Hepatocyte (in vitro differentiated cells): ENCODE measurements at regions not wholly inside any gene's neighbourhood (a gene's known extent, or its start where the extent isn't known, plus 50 kb on each side); places are given as distances from the start of the nearest gene placed in this dataset.

ENCODE experiments used
- DNase-seq: peaks from one replicate; pipeline ENCODE4 v3.0.0-alpha.2; 2016; ENCODE audit warnings: low spot score
- H2AFZ ChIP-seq: fragments of 200-600 bp; sonication (generic); 2 replicates; pipeline ENCODE4 v1.6.0; 2016; ENCODE audit warnings: antibody characterized with exemption, mild to moderate bottlenecking
- H3K27ac ChIP-seq: fragments of 200-600 bp; sonication (generic); 2 replicates; pipeline ENCODE4 v1.5.1; 2016; ENCODE audit warnings: mild to moderate bottlenecking
- H3K27me3 ChIP-seq: fragments of 200-600 bp; sonication (generic); 2 replicates; pipeline ENCODE4 v1.6.1; 2016
- H3K36me3 ChIP-seq: fragments of 200-600 bp; sonication (generic); replicated peaks from 2 replicates; pipeline ENCODE4 v1.5.1; 2016; ENCODE audit warnings: low read depth; ENCODE audit not compliant: insufficient read depth
- H3K4me1 ChIP-seq: fragments of 200-600 bp; sonication (generic); 2 replicates; pipeline ENCODE4 v1.5.1; 2016; ENCODE audit warnings: mild to moderate bottlenecking, moderate library complexity; ENCODE audit not compliant: insufficient read depth
- H3K4me2 ChIP-seq: fragments of 200-600 bp; sonication (generic); 2 replicates; pipeline ENCODE4 v1.6.0; 2016
- H3K4me3 ChIP-seq: fragments of 200-600 bp; sonication (generic); 2 replicates; pipeline ENCODE4 v1.5.1; 2016; ENCODE audit warnings: mild to moderate bottlenecking
- H3K79me2 ChIP-seq: fragments of 200-600 bp; sonication (generic); 2 replicates; pipeline ENCODE4 v1.6.0; 2017; ENCODE audit warnings: mild to moderate bottlenecking
- H3K9me2 ChIP-seq: fragments of 200-600 bp; sonication (generic); replicated peaks from 2 replicates; pipeline ENCODE4 v1.6.0; 2017; ENCODE audit warnings: mild to moderate bottlenecking; ENCODE audit not compliant: insufficient read depth
- H3K9me3 ChIP-seq: fragments of 200-600 bp; sonication (generic); 2 replicates; pipeline ENCODE4 v1.5.1; 2016; ENCODE audit warnings: low read depth, mild to moderate bottlenecking
- H4K20me1 ChIP-seq: fragments of 200-600 bp; sonication (generic); 2 replicates; pipeline ENCODE4 v1.6.0; 2016; ENCODE audit warnings: mild to moderate bottlenecking; ENCODE audit not compliant: insufficient read depth, poor library complexity, severe bottlenecking
- CTCF ChIP-seq: fragments of 200-600 bp; sonication (generic); IDR thresholded peaks from 2 replicates; pipeline ENCODE4 v1.5.1; 2016; ENCODE audit warnings: antibody characterized with exemption, mild to moderate bottlenecking; ENCODE audit not compliant: poor library complexity
- EZH2 ChIP-seq: fragments of 200-600 bp; sonication (generic); IDR thresholded peaks from 2 replicates; pipeline ENCODE4 v1.6.1; 2016; ENCODE audit warnings: antibody characterized with exemption, mild to moderate bottlenecking, borderline replicate concordance
- EZH2phosphoT487 ChIP-seq: fragments of 200-600 bp; sonication (generic); IDR thresholded peaks from one replicate; pipeline ENCODE4 v1.6.1; 2018; ENCODE audit warnings: antibody characterized with exemption, mild to moderate bottlenecking, low read depth, moderate library complexity; ENCODE audit not compliant: unreplicated experiment, severe bottlenecking
- WGBS: methylation state at CpG from one replicate; pipeline ENCODE4 v1.1.6; 2016; ENCODE audit warnings: low lambda C conversion rate; ENCODE audit errors: missing lambda C conversion rate; 5-methylcytosine and 5-hydroxymethylcytosine counted together

GRCh38 chr16:56047307-56048234, 143.7 kb upstream of the GNAO1 start:
- Histone ChIP-seq H3K79me2 (no peaks in the 10 kb centered on the region), H3K9me2 (no peaks in the 10 kb centered on the region), H4K20me1 (no peaks in the 10 kb centered on the region), H3K9me3 (no peaks in the 10 kb centered on the region), H3K4me1 (no peaks in the 10 kb centered on the region), H3K27ac (no peak overlapping the region), H3K27me3 (peaks cover 4% of the 10 kb centered on the region), H3K4me3 (no peak overlapping the region), H2AFZ (no peak overlapping the region), H3K4me2 (no peak overlapping the region), H3K36me3 (no peaks in the 10 kb centered on the region)
- WGBS, result 54% methylated on average over 4 of the region's 4 CpGs
- no peak for DNase-seq
- no peak for TF ChIP-seq EZH2
- no peak for TF ChIP-seq CTCF
- TF ChIP-seq EZH2phosphoT487, result no peak

GRCh38 chr16:56042416-56042815, 148.9 kb upstream of the GNAO1 start:
- 72% methylated on average over 4 of the region's 4 CpGs for WGBS
- Histone ChIP-seq H3K4me2 (no peak overlapping the region), H4K20me1 (no peaks in the 10 kb centered on the region)

GRCh38 chr16:56041556-56042140, 149.6 kb upstream of the GNAO1 start:
- no peaks in the 10 kb centered on the region for H3K27me3 ChIP-seq
- TF ChIP-seq CTCF (peak; percentile 53), EZH2 (no peak)
- no peaks in the 10 kb centered on the region for H4K20me1 ChIP-seq
- no peaks in the 10 kb centered on the region for H3K9me2 ChIP-seq
- no peaks in the 10 kb centered on the region for H3K79me2 ChIP-seq
- H3K9me3 ChIP-seq, result no peaks in the 10 kb centered on the region
- H3K4me3 ChIP-seq, result no peak overlapping the region
- no peak overlapping the region for H3K4me2 ChIP-seq
- whole genome bisulfite sequencing, result 36% methylated on average over 4 of the region's 4 CpGs
- no peaks in the 10 kb centered on the region for H3K36me3 ChIP-seq
- peak; percentile 72 for DNase-seq
- no peak overlapping the region for H2AFZ ChIP-seq
- H3K27ac ChIP-seq, result no peak overlapping the region
- H3K4me1 ChIP-seq, result no peaks in the 10 kb centered on the region

More at GRCh38 chr16:56042416-56042815, 148.9 kb upstream of the GNAO1 start:
- Histone ChIP-seq H3K36me3 (no peaks in the 10 kb centered on the region), H3K9me2 (no peaks in the 10 kb centered on the region), H3K79me2 (no peaks in the 10 kb centered on the region), H3K27me3 (no peaks in the 10 kb centered on the region), H3K27ac (no peak overlapping the region), H3K4me3 (no peak overlapping the region), H2AFZ (no peak overlapping the region), H3K9me3 (no peaks in the 10 kb centered on the region), H3K4me1 (no peaks in the 10 kb centered on the region)
- TF ChIP-seq EZH2 (no peak), CTCF (no peak), EZH2phosphoT487 (no peak)
- no peak for DNase-seq
